HG03045 (cell line): ENCODE measurements at regions not wholly inside any gene's neighbourhood (a gene's known extent, or its start where the extent isn't known, plus 50 kb on each side); places are given as distances from the start of the nearest gene placed in this dataset.
"Not testable (repeated sequence)": the region's sequence is repeated elsewhere in the genome, so short reads cannot be mapped to it uniquely, and the experiment has no call there.

Experiments used
- ATAC-seq: cut with Tn5 transposase; IDR thresholded peaks from one replicate; pipeline ENCODE4 v1.9.1; 2021; ENCODE audit warnings: mild to moderate bottlenecking, moderate library complexity; ENCODE audit not compliant: unreplicated experiment

DNA sequence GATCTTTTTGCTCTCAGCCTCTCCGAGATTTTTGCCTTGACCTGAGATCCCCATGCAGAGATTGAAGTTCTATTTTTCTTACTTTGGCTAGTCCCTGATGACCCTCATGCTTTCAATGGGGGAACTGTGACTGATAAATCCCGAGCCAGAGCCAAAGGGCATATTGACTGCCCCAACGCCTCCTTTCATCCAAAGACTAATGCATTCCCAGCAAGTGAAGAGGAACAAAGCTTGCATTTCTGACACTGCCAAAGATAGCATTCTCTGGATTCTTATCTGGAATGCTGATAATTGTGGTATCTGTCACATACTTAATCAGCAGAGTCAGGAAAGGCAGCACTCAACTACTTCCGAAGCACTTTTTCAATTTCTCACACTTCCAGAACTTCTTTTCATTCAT is 152.3 kb upstream of the EGLN3 start:
- ATAC-seq, result no peak

DNA sequence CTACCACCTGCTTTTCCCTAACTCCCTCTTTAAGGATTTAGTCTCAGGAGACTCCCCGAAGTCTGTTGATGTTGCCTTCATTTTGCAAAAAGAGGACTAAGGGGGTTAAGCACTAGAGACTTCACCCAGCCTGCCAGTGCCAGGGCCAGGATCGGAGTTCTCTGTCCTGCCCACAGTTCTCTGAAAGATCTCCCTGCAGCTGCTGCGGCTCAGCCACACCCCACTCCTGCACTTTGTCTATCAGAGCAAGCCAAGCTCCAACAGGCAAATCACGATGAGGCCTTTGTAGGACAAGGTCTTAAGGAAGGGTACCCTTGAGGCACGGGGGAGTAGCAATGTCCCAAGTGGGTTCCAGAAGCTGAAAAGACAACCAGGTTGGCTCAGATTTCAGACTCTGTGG is 148.8 kb upstream of the EGLN3 start:
- no peak for ATAC-seq

DNA sequence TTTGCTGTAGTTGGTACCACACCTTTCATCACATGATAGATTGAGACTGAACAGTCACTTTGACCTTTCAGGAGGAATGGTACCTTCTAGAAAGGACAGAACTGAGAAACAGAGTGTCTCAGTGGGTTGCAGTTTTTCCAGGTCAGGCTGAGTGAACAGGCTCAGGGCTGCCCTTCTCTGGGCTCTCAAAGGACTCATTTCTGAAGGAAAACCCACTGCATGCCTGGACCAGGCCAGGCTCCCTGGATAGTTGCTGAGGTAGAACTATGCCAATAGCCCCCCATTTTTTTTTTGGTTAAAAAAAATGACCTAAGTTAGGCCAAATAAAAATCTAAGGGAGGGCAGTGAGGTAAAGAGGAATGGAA is 148.1 kb upstream of the EGLN3 start:
- no peak for ATAC-seq

DNA sequence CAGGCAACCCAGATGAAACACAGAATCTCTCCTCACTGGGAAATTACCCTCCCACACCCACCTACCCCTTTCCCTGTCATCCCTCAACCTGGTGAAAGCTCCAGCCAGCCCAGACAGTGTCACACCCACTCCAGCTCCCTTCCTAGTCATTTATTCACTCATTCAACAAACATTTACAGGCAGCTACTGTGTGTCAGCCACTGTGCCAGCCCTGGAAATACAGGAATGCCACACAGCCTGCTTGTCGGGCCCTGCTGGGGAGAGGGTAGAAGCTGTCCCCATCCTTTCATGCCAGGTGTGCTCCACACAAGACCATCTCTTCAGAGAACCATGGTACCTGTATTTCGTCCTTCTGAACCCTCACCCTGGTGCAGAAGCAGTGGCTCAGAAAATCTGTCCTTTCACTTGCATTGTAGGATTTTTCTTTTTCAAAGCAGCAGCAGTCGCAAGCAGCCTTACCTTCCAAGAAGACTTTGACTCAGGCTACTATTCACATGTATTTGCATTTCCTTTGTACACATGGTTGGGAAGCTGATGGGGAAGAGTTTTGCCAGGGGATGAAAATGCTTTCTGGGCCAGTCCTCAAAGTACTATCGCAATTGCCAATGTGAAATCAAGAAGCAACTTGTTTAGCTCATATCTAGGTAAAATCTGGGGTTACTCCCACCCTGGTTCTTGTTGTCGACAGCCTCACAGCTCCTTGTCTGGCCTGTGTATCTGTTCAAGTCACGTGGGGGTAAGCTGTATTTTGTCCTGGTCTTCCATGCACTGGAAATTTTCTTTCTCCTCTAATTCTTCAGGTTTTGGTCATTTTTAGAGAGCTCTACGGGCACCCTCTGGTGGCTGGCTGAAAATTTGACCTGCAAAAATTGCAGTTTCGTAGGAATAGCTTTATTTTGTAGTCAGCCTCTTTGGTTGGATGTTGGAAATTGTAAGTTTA is 147.4 kb upstream of the EGLN3 start:
- ATAC-seq, result no peak

GRCh38 chr14:34097644-34098043 is 146.8 kb upstream of the EGLN3 start:
- no peak for ATAC-seq

DNA sequence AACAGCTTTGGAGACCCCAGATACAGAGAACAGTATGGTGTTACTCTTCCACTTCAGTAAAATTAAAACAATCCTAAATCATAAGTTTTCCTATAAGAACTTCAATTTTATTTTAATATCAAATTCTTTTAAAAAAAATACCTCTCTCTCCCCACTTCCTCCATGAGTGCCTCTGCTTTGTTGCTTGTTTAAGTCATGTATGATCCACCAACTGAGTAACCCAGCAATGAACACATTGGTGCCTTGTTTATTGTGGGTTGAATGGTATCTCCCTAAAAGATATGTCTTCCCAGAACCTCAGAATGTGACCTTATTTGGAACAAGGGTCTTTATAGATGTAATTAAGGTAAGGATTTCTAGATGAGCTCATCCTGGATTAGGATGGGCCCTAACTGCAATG is 143.5 kb upstream of the EGLN3 start:
- ATAC-seq, result no peak

DNA sequence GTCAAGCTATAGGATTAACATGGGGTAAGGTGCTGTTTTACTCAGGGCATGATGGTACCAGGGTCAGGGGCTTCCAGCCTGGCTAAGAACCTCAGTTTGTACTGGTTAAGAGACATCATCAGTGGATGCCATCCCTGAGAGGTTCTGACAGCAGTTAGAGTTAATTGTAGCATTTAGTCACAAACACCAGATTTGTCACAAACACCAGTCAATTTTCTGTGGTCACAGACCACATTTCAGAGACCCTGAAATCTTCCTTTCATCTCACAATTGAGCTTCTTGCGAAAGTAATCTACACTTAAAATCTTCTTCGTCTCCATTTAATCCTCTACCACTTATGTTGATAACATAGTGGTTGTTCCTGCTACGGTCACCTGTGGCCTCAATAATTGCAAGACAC is 143.0 kb upstream of the EGLN3 start:
- ATAC-seq, result no peak

GRCh38 chr14:34090451-34090850 is 139.6 kb upstream of the EGLN3 start:
- no peak for ATAC-seq

DNA sequence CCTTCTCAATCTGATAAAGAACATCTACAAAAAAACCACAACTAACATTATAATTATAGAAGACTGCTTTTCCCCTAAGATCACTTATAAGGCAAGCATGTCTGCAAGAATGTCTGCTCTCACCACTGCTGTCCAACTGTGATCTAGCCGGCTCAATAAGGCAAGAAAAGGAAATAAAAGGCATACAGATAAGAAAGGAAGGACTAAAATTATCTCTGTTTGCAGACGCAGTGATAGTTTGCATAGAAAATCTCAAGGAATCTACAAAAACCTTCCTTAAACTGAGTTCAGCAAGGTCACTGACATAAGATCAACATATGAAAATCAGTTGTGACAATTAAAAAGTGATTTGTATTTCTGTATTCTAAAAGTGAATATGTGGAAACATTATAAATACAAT is 138.0 kb upstream of the EGLN3 start:
- no peak for ATAC-seq

GRCh38 chr14:34087571-34087970 is 136.7 kb upstream of the EGLN3 start:
- ATAC-seq, result no peak

GRCh38 chr14:34086223-34086757 is 135.4 kb upstream of the EGLN3 start:
- ATAC-seq, result no peak

- no peak for ATAC-seq
Observed at GRCh38 chr14:34085695-34086094, 134.8 kb upstream of the EGLN3 start.

GRCh38 chr14:34081576-34082136 is 130.8 kb upstream of the EGLN3 start:
- ATAC-seq, result no peak

DNA sequence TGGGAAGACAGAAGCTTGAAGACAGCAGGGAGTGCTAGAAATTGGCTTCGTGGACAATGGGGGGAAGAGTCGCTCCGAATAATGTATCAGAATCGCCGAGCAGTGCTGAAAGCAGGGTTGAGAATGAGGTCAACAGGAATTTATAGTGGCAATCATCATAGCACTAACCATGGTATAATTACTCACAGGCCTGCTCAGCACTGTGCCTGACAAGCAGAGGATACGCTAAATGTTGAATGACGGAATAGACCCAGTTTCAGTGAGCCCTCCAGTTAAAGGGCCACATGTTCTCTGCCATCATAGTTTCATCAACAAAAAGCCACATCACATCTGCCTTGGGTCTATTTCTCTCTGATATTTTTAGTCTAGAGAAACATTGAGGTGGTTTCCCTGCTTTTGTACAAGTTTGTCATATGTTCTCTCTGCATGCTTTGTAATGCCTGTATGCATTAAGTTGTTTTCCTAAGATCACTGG is 130.3 kb upstream of the EGLN3 start:
- ATAC-seq, result no peak

- ATAC-seq, result not testable (repeated sequence)
Observed at GRCh38 chr14:34079643-34080042, 128.8 kb upstream of the EGLN3 start.

- ATAC-seq, result no peak
Observed at GRCh38 chr14:34078117-34078743, 127.4 kb upstream of the EGLN3 start.

- no peak for ATAC-seq
Observed at GRCh38 chr14:34075826-34076225, 125.0 kb upstream of the EGLN3 start.

GRCh38 chr14:34075042-34075744 is 124.3 kb upstream of the EGLN3 start:
- no peak for ATAC-seq

DNA sequence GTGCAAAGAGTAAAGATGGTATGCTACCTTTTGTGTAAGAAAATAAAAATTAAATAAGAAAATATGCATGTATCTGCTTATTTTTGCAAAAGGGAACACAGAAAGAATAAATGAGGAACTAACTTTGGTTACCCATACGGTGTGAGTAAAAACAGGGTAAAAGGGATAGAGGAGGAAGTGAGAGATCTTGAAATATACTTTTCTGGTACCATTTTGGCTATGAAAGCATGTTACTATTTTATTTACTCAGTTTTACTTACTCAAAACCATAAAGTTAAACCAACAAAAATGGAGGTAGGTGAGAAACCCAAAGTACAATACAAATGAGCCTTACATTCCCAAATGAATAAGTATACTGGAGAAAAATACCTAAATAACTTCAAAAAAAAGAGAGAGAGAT is 122.0 kb upstream of the EGLN3 start:
- ATAC-seq, result no peak

DNA sequence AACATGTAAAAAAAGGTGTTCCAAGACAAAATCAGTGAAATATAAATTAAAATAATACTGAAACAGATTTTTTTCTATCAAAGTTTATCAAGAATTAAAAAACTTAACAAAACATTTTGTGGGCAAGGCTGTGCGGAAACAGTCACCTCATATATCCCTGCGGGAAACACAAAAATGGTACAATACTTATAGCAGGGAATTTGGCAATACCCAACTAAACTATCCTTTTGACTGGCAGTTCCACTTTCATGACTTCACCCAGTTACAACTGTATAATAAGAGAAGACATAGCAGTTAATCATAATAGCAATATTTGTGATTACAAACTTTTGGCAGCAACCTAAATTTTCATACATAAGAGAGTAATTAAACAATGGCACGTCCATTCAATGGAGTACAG is 121.5 kb upstream of the EGLN3 start:
- no peak for ATAC-seq

- ATAC-seq, result no peak
Observed at GRCh38 chr14:34070917-34071407, 120.1 kb upstream of the EGLN3 start.
